ENCODE measurements at regions not wholly inside any gene's neighbourhood (a gene's known extent, or its start where the extent isn't known, plus 50 kb on each side); places are given as distances from the start of the nearest gene placed in this dataset.

DNA sequence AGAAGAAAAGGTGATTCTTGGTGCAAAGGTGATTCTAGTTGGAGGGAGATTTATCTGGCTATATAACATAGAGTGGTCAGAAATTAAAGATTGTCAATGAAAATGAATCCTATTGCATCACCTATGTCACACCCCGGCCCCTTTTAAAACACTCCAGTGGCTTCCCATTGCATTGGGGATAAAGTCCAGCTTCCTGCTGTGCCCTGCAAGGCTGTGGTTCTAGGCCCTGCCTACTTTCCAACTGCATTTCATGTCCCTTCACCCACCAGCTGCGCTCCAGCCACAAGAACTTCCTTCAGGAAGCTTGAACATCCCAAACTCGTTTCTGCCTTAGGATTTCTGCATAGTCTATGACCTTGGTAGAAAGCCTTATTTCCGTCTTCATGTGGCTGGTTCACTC, 118.7 kb upstream of the UMPS start:
- H3K4me1 ChIP-seq (ENCODE audit: control insufficient read depth, insufficient read depth, low read length) = peaks cover 45% of the 10 kb centered on the region
- H3K27me3 ChIP-seq (ENCODE audit: control insufficient read depth, insufficient read depth, low read length) = no peaks in the 10 kb centered on the region
- H3K9ac ChIP-seq (ENCODE audit: low read length) = no peak overlapping the region
- H3K9me3 ChIP-seq (ENCODE audit: control insufficient read depth, low read length) = no peaks in the 10 kb centered on the region
- H3K36me3 ChIP-seq (ENCODE audit: control insufficient read depth, insufficient read depth, low read length) = no peaks in the 10 kb centered on the region
- no peak overlapping the region for H3K4me3 ChIP-seq (ENCODE audit: low read length)

DNA sequence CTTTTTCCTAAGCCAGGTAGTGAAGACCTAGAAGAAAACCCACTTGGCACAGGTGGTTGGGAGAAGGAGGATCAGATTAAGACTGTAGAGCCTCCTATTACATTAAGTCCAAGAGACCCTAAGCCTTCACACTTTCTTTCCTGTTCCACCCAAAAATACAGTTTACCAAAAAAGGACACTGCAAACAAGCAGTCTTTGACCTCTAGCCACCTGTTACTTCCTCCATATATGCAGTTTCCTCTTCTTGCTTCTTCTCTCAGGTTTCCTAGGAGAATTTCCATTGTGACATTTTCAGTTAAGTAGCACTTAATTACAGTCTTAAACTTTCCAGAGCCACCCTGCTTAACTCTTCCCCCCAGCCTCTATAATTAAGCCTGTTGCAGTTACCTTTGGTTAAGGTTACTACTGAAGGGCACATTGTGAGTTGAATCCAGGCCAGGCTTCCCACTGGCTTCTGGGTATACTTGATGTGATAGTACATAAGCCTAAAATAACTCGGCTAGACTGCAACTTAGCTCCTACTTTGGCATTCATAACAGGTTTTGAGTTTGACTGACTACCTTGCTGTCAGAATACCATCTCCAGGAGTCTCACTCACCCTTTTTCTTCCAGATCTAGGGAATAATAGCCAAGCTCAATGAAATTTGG, 114.2 kb upstream of the UMPS start:
- Histone ChIP-seq H3K4me3 (ENCODE audit: low read length) (no peak overlapping the region), H3K9ac (ENCODE audit: low read length) (no peak overlapping the region), H3K36me3 (ENCODE audit: control insufficient read depth, insufficient read depth, low read length) (no peaks in the 10 kb centered on the region), H3K27me3 (ENCODE audit: control insufficient read depth, insufficient read depth, low read length) (no peaks in the 10 kb centered on the region), H3K4me1 (ENCODE audit: control insufficient read depth, insufficient read depth, low read length) (peaks cover 55% of the 10 kb centered on the region), H3K9me3 (ENCODE audit: control insufficient read depth, low read length) (no peaks in the 10 kb centered on the region)

GRCh38 chr3:124617177-124617576, 113.1 kb upstream of the UMPS start:
- H3K27me3 ChIP-seq (ENCODE audit: control insufficient read depth, insufficient read depth, low read length) = no peaks in the 10 kb centered on the region

GRCh38 chr3:124619887-124620599, 110.2 kb upstream of the UMPS start:
- no peaks in the 10 kb centered on the region for H3K9me3 ChIP-seq (ENCODE audit: control insufficient read depth, low read length)
- peaks cover 65% of the 10 kb centered on the region for H3K4me1 ChIP-seq (ENCODE audit: control insufficient read depth, insufficient read depth, low read length)
- no peak overlapping the region for H3K4me3 ChIP-seq (ENCODE audit: low read length)
- peak overlapping the region; percentile 34 for H3K9ac ChIP-seq (ENCODE audit: low read length)
- H3K36me3 ChIP-seq (ENCODE audit: control insufficient read depth, insufficient read depth, low read length) = no peaks in the 10 kb centered on the region
- H3K27me3 ChIP-seq (ENCODE audit: control insufficient read depth, insufficient read depth, low read length) = no peaks in the 10 kb centered on the region

More at GRCh38 chr3:124617177-124617576, 113.1 kb upstream of the UMPS start:
- Histone ChIP-seq H3K4me1 (ENCODE audit: control insufficient read depth, insufficient read depth, low read length) (peaks cover 46% of the 10 kb centered on the region), H3K9ac (ENCODE audit: low read length) (no peak overlapping the region), H3K36me3 (ENCODE audit: control insufficient read depth, insufficient read depth, low read length) (no peaks in the 10 kb centered on the region), H3K4me3 (ENCODE audit: low read length) (no peak overlapping the region), H3K9me3 (ENCODE audit: control insufficient read depth, low read length) (no peaks in the 10 kb centered on the region)

DNA sequence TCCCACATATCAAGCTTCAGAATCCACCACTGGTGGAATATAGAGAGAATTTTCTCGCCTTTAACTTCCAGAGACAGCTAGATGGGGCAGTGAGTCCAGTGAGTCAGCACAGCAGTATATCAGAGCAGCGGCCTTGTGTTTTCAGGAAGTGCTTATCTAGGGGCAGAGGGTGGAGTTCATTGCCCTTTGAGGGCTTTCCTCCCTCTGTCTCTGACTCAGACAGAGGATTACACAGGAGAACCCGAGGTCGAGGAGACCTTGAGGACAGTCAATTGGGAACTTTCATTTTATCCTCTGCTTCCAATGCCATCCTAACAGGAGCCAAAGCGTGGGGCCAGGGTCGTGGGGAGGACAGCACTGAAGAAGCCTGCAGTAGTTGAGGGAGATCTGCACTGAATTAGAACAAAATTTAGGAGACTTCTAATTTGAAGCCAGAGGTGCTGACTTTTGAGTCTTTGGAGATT, 109.6 kb upstream of the UMPS start:
- Histone ChIP-seq H3K9me3 (ENCODE audit: control insufficient read depth, low read length) (no peaks in the 10 kb centered on the region), H3K36me3 (ENCODE audit: control insufficient read depth, insufficient read depth, low read length) (no peaks in the 10 kb centered on the region), H3K4me1 (ENCODE audit: control insufficient read depth, insufficient read depth, low read length) (peaks cover 67% of the 10 kb centered on the region), H3K27me3 (ENCODE audit: control insufficient read depth, insufficient read depth, low read length) (no peaks in the 10 kb centered on the region), H3K9ac (ENCODE audit: low read length) (peak overlapping the region; percentile 34), H3K4me3 (ENCODE audit: low read length) (no peak overlapping the region)

DNA sequence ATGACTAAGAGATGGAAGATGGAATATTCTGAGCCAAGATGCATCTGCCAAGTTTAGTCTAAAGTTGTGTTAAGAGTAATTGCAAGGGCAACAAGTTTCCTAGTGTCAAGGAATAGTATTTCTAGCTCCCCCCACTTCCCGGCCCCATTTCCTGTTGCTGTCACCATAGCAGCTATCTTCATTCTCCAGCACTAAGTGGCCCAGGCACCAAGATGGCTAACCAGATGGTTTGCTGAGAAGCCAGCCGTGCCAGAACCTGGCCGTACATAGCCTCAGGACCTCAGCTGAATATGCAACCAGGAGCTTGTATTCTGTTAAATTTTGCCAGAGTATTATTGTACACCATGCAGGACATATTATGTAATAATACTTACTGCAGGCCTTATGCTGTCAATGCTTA, 108.8 kb upstream of the UMPS start:
- peaks cover 59% of the 10 kb centered on the region for H3K4me1 ChIP-seq (ENCODE audit: control insufficient read depth, insufficient read depth, low read length)
- H3K9ac ChIP-seq (ENCODE audit: low read length) = no peak overlapping the region
- no peaks in the 10 kb centered on the region for H3K36me3 ChIP-seq (ENCODE audit: control insufficient read depth, insufficient read depth, low read length)
- H3K27me3 ChIP-seq (ENCODE audit: control insufficient read depth, insufficient read depth, low read length) = no peaks in the 10 kb centered on the region
- no peak overlapping the region for H3K4me3 ChIP-seq (ENCODE audit: low read length)
- no peaks in the 10 kb centered on the region for H3K9me3 ChIP-seq (ENCODE audit: control insufficient read depth, low read length)

- H3K9ac ChIP-seq (ENCODE audit: low read length) = no peak overlapping the region
- H3K4me1 ChIP-seq (ENCODE audit: control insufficient read depth, insufficient read depth, low read length) = peaks cover 58% of the 10 kb centered on the region
- no peaks in the 10 kb centered on the region for H3K36me3 ChIP-seq (ENCODE audit: control insufficient read depth, insufficient read depth, low read length)
- no peak overlapping the region for H3K4me3 ChIP-seq (ENCODE audit: low read length)
- no peaks in the 10 kb centered on the region for H3K27me3 ChIP-seq (ENCODE audit: control insufficient read depth, insufficient read depth, low read length)
- no peaks in the 10 kb centered on the region for H3K9me3 ChIP-seq (ENCODE audit: control insufficient read depth, low read length)
Measured at GRCh38 chr3:124625074-124625473, 105.2 kb upstream of the UMPS start.

GRCh38 chr3:124627501-124627908, 102.7 kb upstream of the UMPS start:
- Histone ChIP-seq H3K9me3 (ENCODE audit: control insufficient read depth, low read length) (no peaks in the 10 kb centered on the region), H3K4me1 (ENCODE audit: control insufficient read depth, insufficient read depth, low read length) (peaks cover 66% of the 10 kb centered on the region), H3K27me3 (ENCODE audit: control insufficient read depth, insufficient read depth, low read length) (no peaks in the 10 kb centered on the region)

DNA sequence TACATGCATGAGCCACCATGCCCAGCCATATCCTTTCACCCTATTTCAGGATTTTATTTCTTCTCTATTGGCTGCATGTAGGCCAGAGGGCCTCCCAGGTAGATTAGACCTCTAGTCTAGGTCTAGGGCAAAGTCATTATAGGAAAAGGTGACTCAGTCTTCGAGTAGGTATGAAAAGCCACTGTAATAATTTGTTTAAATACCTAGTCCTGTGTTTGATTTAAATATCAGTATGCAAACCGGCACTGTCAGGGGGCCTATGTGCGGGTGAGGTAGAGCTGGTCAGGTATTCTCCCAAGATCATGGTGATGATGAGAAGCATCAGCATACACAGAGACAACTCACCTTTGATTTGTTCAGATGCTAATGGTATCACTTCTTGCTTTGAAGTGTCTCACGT, 101.4 kb upstream of the UMPS start:
- no peaks in the 10 kb centered on the region for H3K27me3 ChIP-seq (ENCODE audit: control insufficient read depth, insufficient read depth, low read length)
- H3K4me1 ChIP-seq (ENCODE audit: control insufficient read depth, insufficient read depth, low read length) = peaks cover 67% of the 10 kb centered on the region
- H3K4me3 ChIP-seq (ENCODE audit: low read length) = no peak overlapping the region
- no peaks in the 10 kb centered on the region for H3K36me3 ChIP-seq (ENCODE audit: control insufficient read depth, insufficient read depth, low read length)
- H3K9me3 ChIP-seq (ENCODE audit: control insufficient read depth, low read length) = no peaks in the 10 kb centered on the region
- no peak overlapping the region for H3K9ac ChIP-seq (ENCODE audit: low read length)

More at GRCh38 chr3:124627501-124627908, 102.7 kb upstream of the UMPS start:
- Histone ChIP-seq H3K36me3 (ENCODE audit: control insufficient read depth, insufficient read depth, low read length) (no peaks in the 10 kb centered on the region), H3K9ac (ENCODE audit: low read length) (no peak overlapping the region), H3K4me3 (ENCODE audit: low read length) (no peak overlapping the region)

GRCh38 chr3:124629497-124629896, 100.8 kb upstream of the UMPS start:
- Histone ChIP-seq H3K9ac (ENCODE audit: low read length) (no peak overlapping the region), H3K9me3 (ENCODE audit: control insufficient read depth, low read length) (no peaks in the 10 kb centered on the region), H3K4me3 (ENCODE audit: low read length) (no peak overlapping the region), H3K27me3 (ENCODE audit: control insufficient read depth, insufficient read depth, low read length) (no peaks in the 10 kb centered on the region), H3K4me1 (ENCODE audit: control insufficient read depth, insufficient read depth, low read length) (peaks cover 67% of the 10 kb centered on the region), H3K36me3 (ENCODE audit: control insufficient read depth, insufficient read depth, low read length) (no peaks in the 10 kb centered on the region)

DNA sequence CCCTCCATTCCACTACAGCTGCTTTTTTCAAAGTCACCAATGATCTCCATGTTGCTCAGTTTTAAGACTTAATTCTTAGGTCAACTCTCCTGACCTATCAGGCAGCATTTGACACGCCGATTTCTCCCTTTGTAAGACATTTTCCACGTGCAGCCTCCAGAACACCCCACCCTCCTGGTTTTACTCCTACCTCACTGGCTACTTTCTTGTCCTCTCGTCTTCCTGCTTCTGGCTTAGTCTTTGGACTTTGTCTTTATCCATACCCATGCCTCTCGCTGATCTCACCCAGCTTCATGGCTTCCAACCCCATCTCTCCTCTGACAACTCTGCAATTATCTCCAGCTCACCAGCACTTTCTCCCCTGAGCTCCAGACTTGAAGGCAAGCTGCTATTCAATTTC, 99.3 kb upstream of the UMPS start:
- H3K9ac ChIP-seq (ENCODE audit: low read length) = no peak overlapping the region
- no peaks in the 10 kb centered on the region for H3K9me3 ChIP-seq (ENCODE audit: control insufficient read depth, low read length)
- no peak overlapping the region for H3K4me3 ChIP-seq (ENCODE audit: low read length)
- H3K4me1 ChIP-seq (ENCODE audit: control insufficient read depth, insufficient read depth, low read length) = peaks cover 72% of the 10 kb centered on the region
- no peaks in the 10 kb centered on the region for H3K36me3 ChIP-seq (ENCODE audit: control insufficient read depth, insufficient read depth, low read length)
- H3K27me3 ChIP-seq (ENCODE audit: control insufficient read depth, insufficient read depth, low read length) = no peaks in the 10 kb centered on the region

DNA sequence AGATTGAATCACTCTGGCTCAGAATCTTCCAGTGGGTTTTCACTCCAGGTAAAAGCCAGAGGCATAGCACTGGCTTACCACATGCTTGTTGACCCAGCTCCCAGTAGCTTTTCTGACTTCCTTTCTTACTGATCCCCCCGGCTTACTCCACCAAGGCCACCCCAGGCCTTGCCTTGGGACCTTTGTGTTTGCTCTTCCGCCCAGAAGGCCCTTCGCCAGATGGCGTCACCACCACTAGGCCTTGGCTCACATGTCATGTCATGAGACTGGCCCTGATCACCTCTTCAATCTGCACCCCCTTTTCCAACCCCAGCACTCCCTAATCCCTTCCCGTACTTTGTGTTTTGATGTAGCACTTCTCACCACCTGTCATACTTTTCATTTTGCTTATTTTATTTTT, 98.5 kb upstream of the UMPS start:
- H3K9ac ChIP-seq (ENCODE audit: low read length) = no peak overlapping the region
- H3K36me3 ChIP-seq (ENCODE audit: control insufficient read depth, insufficient read depth, low read length) = no peaks in the 10 kb centered on the region
- no peaks in the 10 kb centered on the region for H3K9me3 ChIP-seq (ENCODE audit: control insufficient read depth, low read length)
- no peak overlapping the region for H3K4me3 ChIP-seq (ENCODE audit: low read length)
- no peaks in the 10 kb centered on the region for H3K27me3 ChIP-seq (ENCODE audit: control insufficient read depth, insufficient read depth, low read length)
- peaks cover 77% of the 10 kb centered on the region for H3K4me1 ChIP-seq (ENCODE audit: control insufficient read depth, insufficient read depth, low read length)

All from mucosa of stomach (tissue), 1 donor.